ENCODE measurements at regions not wholly inside any gene's neighbourhood (a gene's known extent, or its start where the extent isn't known, plus 50 kb on each side); places are given as distances from the start of the nearest gene placed in this dataset.

GRCh38 chr1:175870217-175870616 lies 126.8 kb upstream of the TNR start:
- no peak for DNase-seq
- no peaks in the 10 kb centered on the region for H3K36me3 ChIP-seq
- no peaks in the 10 kb centered on the region for H3K27me3 ChIP-seq
- TF ChIP-seq, protein P1, sequence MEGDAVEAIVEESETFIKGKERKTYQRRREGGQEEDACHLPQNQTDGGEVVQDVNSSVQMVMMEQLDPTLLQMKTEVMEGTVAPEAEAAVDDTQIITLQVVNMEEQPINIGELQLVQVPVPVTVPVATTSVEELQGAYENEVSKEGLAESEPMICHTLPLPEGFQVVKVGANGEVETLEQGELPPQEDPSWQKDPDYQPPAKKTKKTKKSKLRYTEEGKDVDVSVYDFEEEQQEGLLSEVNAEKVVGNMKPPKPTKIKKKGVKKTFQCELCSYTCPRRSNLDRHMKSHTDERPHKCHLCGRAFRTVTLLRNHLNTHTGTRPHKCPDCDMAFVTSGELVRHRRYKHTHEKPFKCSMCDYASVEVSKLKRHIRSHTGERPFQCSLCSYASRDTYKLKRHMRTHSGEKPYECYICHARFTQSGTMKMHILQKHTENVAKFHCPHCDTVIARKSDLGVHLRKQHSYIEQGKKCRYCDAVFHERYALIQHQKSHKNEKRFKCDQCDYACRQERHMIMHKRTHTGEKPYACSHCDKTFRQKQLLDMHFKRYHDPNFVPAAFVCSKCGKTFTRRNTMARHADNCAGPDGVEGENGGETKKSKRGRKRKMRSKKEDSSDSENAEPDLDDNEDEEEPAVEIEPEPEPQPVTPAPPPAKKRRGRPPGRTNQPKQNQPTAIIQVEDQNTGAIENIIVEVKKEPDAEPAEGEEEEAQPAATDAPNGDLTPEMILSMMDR (IDR thresholded peaks at IDR 0.05) = no peak
- H3K9ac ChIP-seq (ENCODE audit: low read depth in 2 of 2, low read length in 2 of 2) = no peak overlapping the region
- no peak overlapping the region for H3K4me3 ChIP-seq
- intact Hi-C loops (cut with DNase I) = no loop called here
- H3K9me3 ChIP-seq = no peaks in the 10 kb centered on the region
- no peak overlapping the region for H3K27ac ChIP-seq
- H3K4me1 ChIP-seq = no peaks in the 10 kb centered on the region

DNA sequence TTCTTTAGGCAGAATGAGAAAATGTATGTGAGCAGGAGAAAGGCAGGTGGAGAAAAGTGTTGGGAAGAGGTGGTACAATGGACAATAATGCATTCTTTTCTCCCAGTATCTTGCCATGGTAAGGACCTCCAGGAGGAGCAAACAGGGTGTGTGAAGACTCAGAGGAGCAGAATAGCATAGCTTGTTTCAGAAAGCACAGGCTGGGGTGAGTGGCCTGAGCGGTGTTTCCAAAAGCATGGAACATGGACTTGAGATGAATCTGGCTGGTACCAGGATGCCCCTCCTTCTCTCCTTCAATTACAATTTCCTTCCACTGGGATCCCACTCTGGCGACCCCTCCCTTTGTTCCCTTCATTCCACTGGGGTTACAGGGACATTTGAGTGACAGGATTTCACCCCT lies 123.4 kb upstream of the TNR start:
- Histone ChIP-seq H3K27ac (no peak overlapping the region), H3K27me3 (no peaks in the 10 kb centered on the region), H3K9ac (ENCODE audit: low read depth in 2 of 2, low read length in 2 of 2) (no peak overlapping the region), H3K36me3 (no peaks in the 10 kb centered on the region), H3K4me3 (no peak overlapping the region), H3K9me3 (no peaks in the 10 kb centered on the region), H3K4me1 (peaks cover 2% of the 10 kb centered on the region)
- TF ChIP-seq, protein P1 (IDR thresholded peaks at IDR 0.05) = no peak
- intact Hi-C loops (cut with DNase I) = no loop called here
- no peak for DNase-seq

DNA sequence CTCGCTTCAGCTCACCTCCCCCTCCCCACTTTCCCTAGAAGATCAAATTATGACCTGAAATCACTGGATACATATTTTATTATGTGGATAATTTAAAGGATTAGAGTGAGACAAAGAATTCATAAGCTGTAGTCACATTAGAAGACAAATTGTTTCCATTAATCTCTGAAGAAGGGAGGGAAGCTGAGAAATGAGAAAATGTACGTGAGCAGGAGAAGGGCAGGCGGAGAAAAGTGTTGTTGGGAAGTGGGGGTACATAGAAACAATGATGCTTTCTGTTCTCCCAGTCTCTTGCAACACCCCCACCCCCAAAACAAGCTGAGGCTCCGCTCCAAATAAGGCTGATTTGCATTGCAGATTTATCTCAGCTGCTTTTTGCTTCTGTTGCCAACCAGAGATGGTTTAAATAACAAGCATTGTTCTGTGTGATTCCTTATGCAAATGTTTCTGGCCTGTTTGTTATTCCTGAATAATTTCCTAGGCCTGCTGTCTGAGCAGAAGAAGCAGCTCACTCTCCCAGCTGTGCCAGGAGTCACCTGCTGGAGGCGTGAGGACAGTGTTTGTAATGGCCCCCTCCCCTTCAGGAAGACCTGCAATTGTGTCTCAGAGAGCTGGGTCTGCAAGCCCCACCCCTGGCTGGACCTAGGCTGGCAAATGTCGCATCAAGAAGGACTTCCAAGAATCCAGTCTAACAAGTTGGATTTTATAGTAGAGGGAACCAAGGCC lies 121.8 kb upstream of the TNR start:
- TF ChIP-seq, protein P1 (IDR thresholded peaks at IDR 0.05) = no peak
- Histone ChIP-seq H3K27ac (no peak overlapping the region), H3K27me3 (no peaks in the 10 kb centered on the region), H3K9me3 (no peaks in the 10 kb centered on the region), H3K9ac (ENCODE audit: low read depth in 2 of 2, low read length in 2 of 2) (no peak overlapping the region), H3K4me3 (no peak overlapping the region), H3K4me1 (peaks cover 6% of the 10 kb centered on the region), H3K36me3 (no peaks in the 10 kb centered on the region)
- no peak for DNase-seq
- intact Hi-C loops (cut with DNase I) = no loop called here

- H3K36me3 ChIP-seq = no peaks in the 10 kb centered on the region
- intact Hi-C loops (cut with DNase I) = no loop called here
- H3K27me3 ChIP-seq = no peaks in the 10 kb centered on the region
- H3K4me3 ChIP-seq = no peak overlapping the region
- TF ChIP-seq, protein P1 (IDR thresholded peaks at IDR 0.05) = no peak
- no peaks in the 10 kb centered on the region for H3K9me3 ChIP-seq
- no peak for DNase-seq
- no peak overlapping the region for H3K27ac ChIP-seq
- H3K4me1 ChIP-seq = peaks cover 6% of the 10 kb centered on the region
- no peak overlapping the region for H3K9ac ChIP-seq (ENCODE audit: low read depth in 2 of 2, low read length in 2 of 2)
Measured at GRCh38 chr1:175864625-175865024, 121.2 kb upstream of the TNR start.

DNA sequence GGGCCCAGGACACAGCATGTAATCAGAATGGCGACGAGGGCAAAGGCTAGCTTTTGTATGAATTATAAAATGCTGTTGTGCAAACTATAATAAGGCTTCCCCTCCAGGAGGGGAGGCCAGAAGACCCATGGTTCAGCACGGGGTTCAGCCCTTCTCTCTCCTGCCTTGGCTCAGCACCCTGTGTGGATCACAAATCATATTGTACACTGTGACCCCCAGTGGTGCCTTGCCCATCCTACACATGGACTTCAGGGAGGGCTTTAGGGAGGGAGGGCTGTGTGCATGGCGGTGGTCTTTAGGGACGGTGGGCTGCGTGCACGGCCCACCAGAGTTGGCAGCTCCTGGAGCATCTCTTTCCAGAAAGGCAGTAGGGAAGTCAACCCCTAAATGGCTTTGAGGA lies 120.8 kb upstream of the TNR start:
- Histone ChIP-seq H3K27ac (no peak overlapping the region), H3K9ac (ENCODE audit: low read depth in 2 of 2, low read length in 2 of 2) (no peak overlapping the region), H3K36me3 (no peaks in the 10 kb centered on the region), H3K4me1 (peaks cover 6% of the 10 kb centered on the region), H3K4me3 (no peak overlapping the region), H3K27me3 (no peaks in the 10 kb centered on the region), H3K9me3 (no peaks in the 10 kb centered on the region)
- intact Hi-C loops (cut with DNase I) = no loop called here
- no peak for DNase-seq
- TF ChIP-seq, protein P1 (IDR thresholded peaks at IDR 0.05) = no peak
